SK-N-SH (cell line): ENCODE measurements at regions not wholly inside any gene's neighbourhood (a gene's known extent, or its start where the extent isn't known, plus 50 kb on each side); places are given as distances from the start of the nearest gene placed in this dataset.

Experiments
- CTCF ChIA-PET: fragments of 300-600, 350-600 bp; formaldehyde crosslinking; extraction: SDS; loops from one replicate; lab custom pipeline; 2021; lab: Yijun Ruan, JAX
- POLR2A ChIA-PET: fragments of 350-600 bp; sonication (Branson Sonifier 250); formaldehyde crosslinking; extraction: SDS; loops from one replicate; lab custom pipeline; 2020; ENCODE audit warnings: antibody characterized with exemption, inconsistent platforms; lab: Yijun Ruan, JAX
- DNase-seq: peaks from one replicate; pipeline ENCODE4 v3.0.0; 2012
- H2AFZ ChIP-seq: fragments of 200-600 bp; sonication (generic); 2 replicates; pipeline ENCODE4 v1.8.1; 2016; ENCODE audit warnings: antibody characterized with exemption, mild to moderate bottlenecking, low read depth
- H3F3A ChIP-seq: fragments of 200-600 bp; sonication (generic); replicated peaks from 2 replicates; pipeline ENCODE3; 2016; ENCODE audit warnings: antibody characterized with exemption, mild to moderate bottlenecking; ENCODE audit not compliant: insufficient read depth
- H3K27ac ChIP-seq, 2 experiments: fragments of 200-500 bp in 1 of 2; fragments of 200-600 bp in 1 of 2; sonication (Bioruptor generic) in 1 of 2; sonication (generic), shearing (Covaris generic) in 1 of 2; 2 replicates each; pipeline versions ENCODE4 v1.5.1 to v1.6.1; 2014 to 2016; ENCODE audit warnings: low read depth in 2 of 2, inconsistent platforms in 1 of 2, low read length in 1 of 2, mild to moderate bottlenecking in 1 of 2, mixed read lengths in 1 of 2
- H3K27me3 ChIP-seq: fragments of 200-600 bp; sonication (generic), shearing (Covaris generic); 2 replicates; pipeline ENCODE4 v1.6.1; 2016; ENCODE audit warnings: mixed run types; ENCODE audit not compliant: insufficient read depth
- H3K36me3 ChIP-seq, 2 experiments: fragments of 200-500 bp in 1 of 2; fragments of 200-600 bp in 1 of 2; sonication (Bioruptor generic) in 1 of 2; sonication (generic) in 1 of 2; replicated peaks in 1 of 2; 2 replicates each; pipeline versions ENCODE3 to v1.5.1; 2014 to 2016; ENCODE audit warnings: low read length in 1 of 2, mild to moderate bottlenecking in 1 of 2; ENCODE audit not compliant: insufficient read depth in 2 of 2, control insufficient read depth in 1 of 2
- H3K4me1 ChIP-seq, 2 experiments: fragments of 200-500 bp in 1 of 2; fragments of 200-600 bp in 1 of 2; sonication (Bioruptor generic) in 1 of 2; sonication (generic), shearing (Covaris generic) in 1 of 2; 2 replicates each; pipeline versions ENCODE4 v1.5.1 to v1.6.1; 2014 to 2016; ENCODE audit warnings: low read depth in 1 of 2, low read length in 1 of 2, mixed run types in 1 of 2; ENCODE audit not compliant: insufficient read depth in 2 of 2, control insufficient read depth in 1 of 2
- H3K4me2 ChIP-seq: fragments of 200-600 bp; sonication (generic), shearing (Covaris generic); 2 replicates; pipeline ENCODE4 v1.6.1; 2017; ENCODE audit warnings: mixed run types
- H3K4me3 ChIP-seq, 2 experiments: fragments of 200-500 bp in 1 of 2; fragments of 200-600 bp in 1 of 2; sonication (Bioruptor generic) in 1 of 2; sonication (generic), shearing (Covaris generic) in 1 of 2; 2 replicates each; pipeline versions ENCODE4 v1.5.1 to v1.8.1; 2014 to 2016; ENCODE audit warnings: low read depth in 2 of 2, inconsistent platforms in 1 of 2, low read length in 1 of 2, mild to moderate bottlenecking in 1 of 2, mixed read lengths in 1 of 2, moderate library complexity in 1 of 2
- H3K79me2 ChIP-seq: fragments of 200-600 bp; sonication (generic); 2 replicates; pipeline ENCODE4 v1.8.1; 2017; ENCODE audit warnings: mild to moderate bottlenecking; ENCODE audit not compliant: insufficient read depth
- H3K9ac ChIP-seq: fragments of 200-600 bp; sonication (generic); 2 replicates; pipeline ENCODE4 v1.6.1; 2017; ENCODE audit warnings: mixed run types
- H3K9me2 ChIP-seq: fragments of 200-600 bp; sonication (generic); 2 replicates; pipeline ENCODE4 v1.6.1; 2017; ENCODE audit warnings: mixed run types
- H3K9me3 ChIP-seq: fragments of 200-600 bp; sonication (generic); 2 replicates; pipeline ENCODE4 v1.6.1; 2017; ENCODE audit warnings: mixed run types, mild to moderate bottlenecking, moderate library complexity
- H4K20me1 ChIP-seq: fragments of 200-600 bp; sonication (generic); 2 replicates; pipeline ENCODE4 v1.6.1; 2017; ENCODE audit warnings: mild to moderate bottlenecking, mixed run types; ENCODE audit not compliant: insufficient read depth
- ELF1 ChIP-seq: IDR thresholded peaks from 2 replicates; pipeline ENCODE4 v1.4.0; 2012
- FOXJ3 ChIP-seq: sonication (generic); formaldehyde crosslinking; IDR thresholded peaks from 2 replicates; pipeline ENCODE4 v1.5.1; 2020; ENCODE audit warnings: mild to moderate bottlenecking, missing genetic modification reagents
- GATA2 ChIP-seq: sonication (generic); formaldehyde crosslinking; IDR thresholded peaks from 2 replicates; pipeline ENCODE4 v1.5.0; 2020; ENCODE audit warnings: mild to moderate bottlenecking, missing genetic modification reagents
- JUND ChIP-seq: IDR thresholded peaks from 2 replicates; pipeline ENCODE4 v1.4.0; 2012
- MEF2A ChIP-seq: IDR thresholded peaks from 2 replicates; pipeline ENCODE4 v1.4.0; 2012; ENCODE audit warnings: low read depth, borderline replicate concordance
- MXI1 ChIP-seq: IDR thresholded peaks from 2 replicates; pipeline ENCODE4 v1.6.1; 2012; ENCODE audit warnings: mild to moderate bottlenecking, low read depth, low read length, improper control_type of control experiment
- NFIC ChIP-seq: IDR thresholded peaks from 2 replicates; pipeline ENCODE4 v1.4.0; 2012; ENCODE audit warnings: borderline replicate concordance
- NRF1 ChIP-seq: IDR thresholded peaks from 2 replicates; pipeline ENCODE4 v1.6.1; 2012; ENCODE audit warnings: low read depth, mild to moderate bottlenecking, low read length
- RAD21 ChIP-seq: IDR thresholded peaks from 2 replicates; pipeline ENCODE4 v1.6.1; 2012; ENCODE audit warnings: mild to moderate bottlenecking, low read length
- RXRA ChIP-seq: IDR thresholded peaks from 2 replicates; pipeline ENCODE4 v1.4.0; 2012; ENCODE audit warnings: low read depth, mild to moderate bottlenecking, borderline replicate concordance
- SMC3 ChIP-seq: IDR thresholded peaks from 2 replicates; pipeline ENCODE4 v1.6.1; 2012; ENCODE audit warnings: low read depth, low read length, improper control_type of control experiment
- TAF1 ChIP-seq: IDR thresholded peaks from 2 replicates; pipeline ENCODE4 v1.6.1; 2012; ENCODE audit warnings: low read depth, mild to moderate bottlenecking, low read length, moderate library complexity, borderline replicate concordance
- TEAD4 ChIP-seq: IDR thresholded peaks from 2 replicates; pipeline ENCODE4 v1.4.0; 2012; ENCODE audit warnings: mild to moderate bottlenecking, borderline replicate concordance; ENCODE audit not compliant: insufficient read depth
- USF1 ChIP-seq: IDR thresholded peaks from 2 replicates; pipeline ENCODE4 v1.4.0; 2012; ENCODE audit warnings: low read depth, borderline replicate concordance
- YY1 ChIP-seq: IDR thresholded peaks from 2 replicates; pipeline ENCODE4 v1.4.0; 2012; ENCODE audit warnings: low read depth, mild to moderate bottlenecking
- WGBS: methylation state at CpG from one replicate; pipeline ENCODE4 v1.1.6; 2017; ENCODE audit warnings: low lambda C conversion rate; 5-methylcytosine and 5-hydroxymethylcytosine counted together
- TF ChIP-seq, protein P1 (sequence below): fragments of 200-600 bp; sonication (generic); IDR thresholded peaks from 2 replicates; pipeline ENCODE4 v1.6.1; 2017; ENCODE audit warnings: antibody characterized with exemption, mild to moderate bottlenecking, moderate library complexity
- TF ChIP-seq, protein P2 (sequence below): IDR thresholded peaks from 2 replicates; pipeline ENCODE4; 2012
- TF ChIP-seq, protein P3 (sequence below): IDR thresholded peaks from 2 replicates; pipeline ENCODE4 v1.4.0; 2012; ENCODE audit warnings: low read depth

DNA sequence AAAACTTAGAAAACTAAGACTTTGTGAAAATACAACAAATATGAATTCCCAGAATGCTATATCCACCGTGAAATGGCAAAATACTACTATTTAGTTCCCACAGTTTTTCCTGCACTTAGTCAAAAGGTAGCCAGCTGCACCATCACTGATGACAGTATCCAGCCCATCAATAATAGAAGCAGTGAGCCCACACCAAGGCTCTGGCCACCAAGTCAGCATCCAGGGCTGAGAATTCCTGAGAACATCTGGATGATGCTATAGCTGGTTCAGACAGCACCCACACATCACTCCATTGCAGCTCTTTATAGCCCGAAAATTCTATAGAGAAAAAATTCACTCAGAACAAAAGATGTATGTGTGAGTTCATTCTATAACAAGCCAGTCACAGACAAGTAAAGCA is 159.1 kb upstream of the SPATS2L start:
- no peak for TF ChIP-seq FOXJ3 (CRISPR knock-in tag)
- Histone ChIP-seq H3K4me1 (no peaks in the 10 kb centered on the region), H4K20me1 (no peaks in the 10 kb centered on the region), H3K27ac (no peak overlapping the region), H3K9ac (no peak overlapping the region), H3K79me2 (no peaks in the 10 kb centered on the region), H3K9me2 (no peaks in the 10 kb centered on the region), H3F3A (no peaks in the 10 kb centered on the region), H3K4me2 (no peak overlapping the region), H3K4me3 (no peak overlapping the region), H3K36me3 (no peaks in the 10 kb centered on the region), H3K27me3 (no peaks in the 10 kb centered on the region; the same call in 1 of the 2 replicates), H3K9me3 (no peaks in the 10 kb centered on the region), H2AFZ (no peak overlapping the region)
- POLR2A ChIA-PET, result no interaction called here
- WGBS, result 48% methylated on average over 2 of the region's 2 CpGs
- no peak for DNase-seq
- CTCF ChIA-PET, result interaction anchor here (0.9 to 1.2 kb wide), 2 partner anchors 11 to 22 kb away, joined by 3 to 6 read pairs; no protein-coding TSS in a partner anchor

GRCh38 chr2:200148366-200148765 is 158.1 kb upstream of the SPATS2L start:
- TF ChIP-seq NRF1 (no peak), YY1 (no peak), RAD21 (no peak), FOXJ3 (CRISPR knock-in tag) (no peak), MEF2A (no peak), SMC3 (no peak), MXI1 (no peak), USF1 (no peak), GATA2 (CRISPR knock-in tag) (no peak), TEAD4 (no peak), TAF1 (no peak), RXRA (no peak), NFIC (no peak), JUND (no peak), ELF1 (no peak)
- TF ChIP-seq, protein P1, sequence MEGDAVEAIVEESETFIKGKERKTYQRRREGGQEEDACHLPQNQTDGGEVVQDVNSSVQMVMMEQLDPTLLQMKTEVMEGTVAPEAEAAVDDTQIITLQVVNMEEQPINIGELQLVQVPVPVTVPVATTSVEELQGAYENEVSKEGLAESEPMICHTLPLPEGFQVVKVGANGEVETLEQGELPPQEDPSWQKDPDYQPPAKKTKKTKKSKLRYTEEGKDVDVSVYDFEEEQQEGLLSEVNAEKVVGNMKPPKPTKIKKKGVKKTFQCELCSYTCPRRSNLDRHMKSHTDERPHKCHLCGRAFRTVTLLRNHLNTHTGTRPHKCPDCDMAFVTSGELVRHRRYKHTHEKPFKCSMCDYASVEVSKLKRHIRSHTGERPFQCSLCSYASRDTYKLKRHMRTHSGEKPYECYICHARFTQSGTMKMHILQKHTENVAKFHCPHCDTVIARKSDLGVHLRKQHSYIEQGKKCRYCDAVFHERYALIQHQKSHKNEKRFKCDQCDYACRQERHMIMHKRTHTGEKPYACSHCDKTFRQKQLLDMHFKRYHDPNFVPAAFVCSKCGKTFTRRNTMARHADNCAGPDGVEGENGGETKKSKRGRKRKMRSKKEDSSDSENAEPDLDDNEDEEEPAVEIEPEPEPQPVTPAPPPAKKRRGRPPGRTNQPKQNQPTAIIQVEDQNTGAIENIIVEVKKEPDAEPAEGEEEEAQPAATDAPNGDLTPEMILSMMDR, result no peak
- TF ChIP-seq, protein P2, sequence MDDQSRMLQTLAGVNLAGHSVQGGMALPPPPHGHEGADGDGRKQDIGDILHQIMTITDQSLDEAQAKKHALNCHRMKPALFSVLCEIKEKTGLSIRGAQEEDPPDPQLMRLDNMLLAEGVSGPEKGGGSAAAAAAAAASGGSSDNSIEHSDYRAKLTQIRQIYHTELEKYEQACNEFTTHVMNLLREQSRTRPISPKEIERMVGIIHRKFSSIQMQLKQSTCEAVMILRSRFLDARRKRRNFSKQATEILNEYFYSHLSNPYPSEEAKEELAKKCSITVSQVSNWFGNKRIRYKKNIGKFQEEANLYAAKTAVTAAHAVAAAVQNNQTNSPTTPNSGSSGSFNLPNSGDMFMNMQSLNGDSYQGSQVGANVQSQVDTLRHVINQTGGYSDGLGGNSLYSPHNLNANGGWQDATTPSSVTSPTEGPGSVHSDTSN, result no peak
- TF ChIP-seq, protein P3, sequence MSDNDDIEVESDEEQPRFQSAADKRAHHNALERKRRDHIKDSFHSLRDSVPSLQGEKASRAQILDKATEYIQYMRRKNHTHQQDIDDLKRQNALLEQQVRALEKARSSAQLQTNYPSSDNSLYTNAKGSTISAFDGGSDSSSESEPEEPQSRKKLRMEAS, result no peak
- Histone ChIP-seq H4K20me1 (no peaks in the 10 kb centered on the region), H3K4me1 (no peaks in the 10 kb centered on the region), H2AFZ (no peak overlapping the region), H3K27me3 (no peaks in the 10 kb centered on the region; the same call in 1 of the 2 replicates), H3K36me3 (no peaks in the 10 kb centered on the region), H3K79me2 (no peaks in the 10 kb centered on the region), H3K9me2 (no peaks in the 10 kb centered on the region), H3K9me3 (no peaks in the 10 kb centered on the region), H3K9ac (no peak overlapping the region), H3K4me3 (no peak overlapping the region), H3F3A (no peaks in the 10 kb centered on the region), H3K27ac (no peak overlapping the region), H3K4me2 (no peak overlapping the region)
- DNase-seq, result no peak
- CTCF ChIA-PET, result interaction anchor here (0.8 to 1.2 kb wide), 3 partner anchors 10 to 162 kb away, joined by 3 to 6 read pairs (median 3); no protein-coding TSS in a partner anchor
- POLR2A ChIA-PET, result no interaction called here
- 51% methylated on average over 2 of the region's 2 CpGs for WGBS
